ENCODE measurements at regions not wholly inside any gene's neighbourhood (a gene's known extent, or its start where the extent isn't known, plus 50 kb on each side); places are given as distances from the start of the nearest gene placed in this dataset.

- DNase-seq, result no peak
Observed at GRCh38 chr3:79844176-79844575, 76.4 kb upstream of the ROBO1 start.

GRCh38 chr3:79843180-79843579 lies 75.4 kb upstream of the ROBO1 start:
- DNase-seq, result no peak

- no peak for DNase-seq
Observed at GRCh38 chr3:79835701-79836100, 67.9 kb upstream of the ROBO1 start.

GRCh38 chr3:79824166-79824565 lies 56.4 kb upstream of the ROBO1 start:
- no peak for DNase-seq

- no peak for DNase-seq
Observed at GRCh38 chr3:79822076-79822475, 54.3 kb upstream of the ROBO1 start.

GRCh38 chr3:79820089-79820488 lies 52.3 kb upstream of the ROBO1 start:
- DNase-seq, result no peak

GRCh38 chr3:79818015-79818414 lies 50.2 kb upstream of the ROBO1 start:
- no peak for DNase-seq
